EH (cell line): ENCODE measurements at regions not wholly inside any gene's neighbourhood (a gene's known extent, or its start where the extent isn't known, plus 50 kb on each side); places are given as distances from the start of the nearest gene placed in this dataset.
"Not testable (repeated sequence)": the region's sequence is repeated elsewhere in the genome, so short reads cannot be mapped to it uniquely, and the experiment has no call there.

Source experiments
- DNase-seq: peaks from one replicate; pipeline ENCODE4 v3.0.0-alpha.2; 2015; ENCODE audit warnings: low read depth

DNA sequence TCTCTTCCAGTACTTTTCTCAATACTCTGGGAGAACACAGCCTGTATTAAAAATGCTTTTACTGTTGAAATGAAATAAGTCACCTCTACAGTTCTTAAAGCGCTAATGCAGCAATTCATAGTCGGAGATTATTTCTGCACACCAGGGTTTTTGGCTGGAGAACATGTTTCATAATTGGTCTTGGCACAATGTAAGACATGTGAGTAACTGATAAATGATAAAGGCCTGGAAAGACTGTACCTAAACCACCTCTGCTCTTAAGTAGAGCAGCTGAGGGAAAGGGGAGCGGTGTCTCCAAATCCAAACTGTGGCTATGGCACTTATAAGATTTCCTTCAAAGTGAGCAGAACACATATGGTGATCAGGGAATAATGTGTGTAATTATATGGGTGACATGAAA lies 390.3 kb upstream of the MBL2 start:
- no peak for DNase-seq

- no peak for DNase-seq
Observed at GRCh38 chr10:53161231-53161630, 388.6 kb upstream of the MBL2 start.

DNA sequence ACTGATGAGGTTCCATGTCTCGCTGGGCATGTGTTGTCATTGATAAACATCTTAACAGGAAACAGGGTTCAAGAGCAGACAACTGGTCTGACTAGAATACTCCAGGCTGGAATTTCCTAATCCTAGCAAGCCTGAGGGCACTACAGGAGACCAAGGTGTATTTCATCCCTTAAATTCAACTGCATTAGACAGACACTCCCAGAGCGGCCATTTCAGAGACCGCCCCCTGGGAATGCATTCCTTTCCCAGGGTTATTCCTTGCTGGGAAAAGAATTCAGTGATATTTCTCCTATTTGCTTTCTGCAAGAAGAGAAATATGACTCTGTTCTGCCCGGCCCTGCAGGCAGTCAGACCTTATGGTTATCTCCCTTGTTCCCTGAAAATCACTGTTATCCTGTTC lies 383.1 kb upstream of the MBL2 start:
- not testable (repeated sequence) for DNase-seq

GRCh38 chr10:53153831-53154230 lies 381.2 kb upstream of the MBL2 start:
- no peak for DNase-seq

GRCh38 chr10:53140506-53140905 lies 367.9 kb upstream of the MBL2 start:
- peak; percentile 44 for DNase-seq

DNA sequence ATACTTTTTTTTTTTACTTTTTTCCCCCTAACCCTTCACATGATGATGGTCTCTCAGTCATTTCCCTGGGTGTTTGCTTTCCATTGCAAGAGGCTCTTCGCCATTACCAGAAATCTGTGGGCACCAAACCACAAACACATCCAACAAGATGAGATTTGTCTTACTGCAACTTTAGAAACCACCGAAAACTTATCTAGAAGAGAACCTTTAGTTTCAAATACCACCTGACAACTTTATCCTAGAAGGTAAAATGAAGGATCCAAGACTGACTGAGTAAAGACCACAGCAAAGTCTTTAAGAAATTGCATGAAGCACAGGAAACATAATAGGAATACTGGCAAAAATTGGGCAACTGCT lies 363.3 kb upstream of the MBL2 start:
- DNase-seq = no peak

GRCh38 chr10:53135213-53135896 lies 362.8 kb upstream of the MBL2 start:
- DNase-seq = no peak

DNA sequence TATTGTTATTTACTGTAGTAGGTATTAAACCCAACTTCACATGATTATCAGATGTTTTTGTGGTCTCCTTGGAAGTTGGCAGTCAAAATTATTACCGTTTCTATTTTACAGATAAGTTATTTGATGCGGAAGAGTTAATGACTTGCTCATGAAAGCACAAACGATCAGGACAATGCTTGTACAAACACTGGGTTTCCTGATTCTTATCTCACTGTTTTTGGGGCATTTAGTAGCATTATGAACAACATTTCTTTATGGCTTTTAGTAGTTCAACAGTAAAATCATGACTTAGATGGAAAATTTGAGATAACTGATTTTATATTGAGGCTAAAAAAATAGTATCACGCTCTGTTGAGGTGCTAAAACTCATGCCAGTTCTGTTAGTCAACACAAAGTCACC lies 361.5 kb upstream of the MBL2 start:
- DNase-seq = no peak

- DNase-seq = no peak
Observed at GRCh38 chr10:53130337-53130736, 357.8 kb upstream of the MBL2 start.

DNA sequence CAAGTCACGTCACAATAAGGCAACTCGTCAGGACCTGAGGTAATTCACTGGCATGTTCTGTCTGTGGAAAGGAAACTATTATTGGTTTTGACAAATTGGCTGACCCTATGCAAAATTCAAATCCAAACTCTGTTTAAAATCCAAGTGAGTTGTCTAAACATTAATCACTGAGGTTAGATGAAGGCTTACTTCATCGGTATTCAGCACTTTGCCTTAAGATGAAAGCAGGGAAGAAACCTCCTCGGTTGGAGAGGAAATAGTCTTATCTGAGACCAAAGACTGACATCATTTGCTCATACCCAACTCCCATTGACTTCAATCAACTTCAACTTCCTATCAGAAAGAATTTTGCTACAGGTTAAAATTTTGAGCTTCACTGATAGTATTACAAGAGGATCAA lies 355.1 kb upstream of the MBL2 start:
- DNase-seq = no peak

GRCh38 chr10:53123311-53123710 lies 350.7 kb upstream of the MBL2 start:
- DNase-seq = peak; percentile 14

GRCh38 chr10:53122281-53122680 lies 349.7 kb upstream of the MBL2 start:
- DNase-seq = no peak

- no peak for DNase-seq
Observed at GRCh38 chr10:53115660-53116059, 343.1 kb upstream of the MBL2 start.

DNA sequence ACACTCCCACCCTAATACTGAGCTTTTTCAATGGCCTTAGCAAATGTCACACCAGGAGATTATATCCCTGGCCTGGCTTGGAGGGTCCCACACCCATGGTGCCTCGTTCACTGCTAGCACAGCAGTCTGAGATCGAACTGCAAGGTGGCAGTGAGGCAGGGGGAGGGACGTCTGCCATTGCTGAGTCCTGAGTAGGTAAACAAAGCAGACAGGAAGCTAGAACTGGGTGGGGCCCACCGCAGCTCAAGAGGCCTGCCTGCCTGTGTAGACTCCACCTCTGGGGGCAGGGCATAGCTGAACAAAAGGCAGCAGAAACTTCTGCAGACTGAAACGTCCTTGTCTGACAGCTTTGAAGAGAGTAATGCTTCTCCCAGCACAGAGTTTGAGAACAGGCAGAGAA lies 338.9 kb upstream of the MBL2 start:
- DNase-seq = no peak

- no peak for DNase-seq
Observed at GRCh38 chr10:53109320-53109719, 336.7 kb upstream of the MBL2 start.

GRCh38 chr10:53108317-53108934 lies 335.8 kb upstream of the MBL2 start:
- DNase-seq = no peak

DNA sequence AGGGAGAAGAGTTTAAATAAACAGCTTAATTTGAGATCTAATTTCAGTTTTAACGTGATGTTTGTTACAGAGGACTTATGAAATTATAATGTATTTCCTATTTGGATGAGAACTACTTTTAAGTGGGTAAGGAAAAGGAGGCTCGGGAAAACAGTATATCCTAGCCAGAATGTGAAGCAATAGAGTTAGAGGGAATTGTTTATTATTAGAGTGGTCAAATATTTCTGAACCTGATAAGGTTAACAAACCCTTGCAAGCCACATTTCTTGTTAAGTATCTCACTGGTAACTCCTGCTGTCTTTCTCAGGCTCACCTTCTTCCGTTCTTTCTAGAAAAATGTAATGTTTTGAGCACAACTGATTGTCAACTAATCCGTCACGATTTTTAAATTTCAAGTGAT lies 335.1 kb upstream of the MBL2 start:
- no peak for DNase-seq

- DNase-seq = no peak
Observed at GRCh38 chr10:53102424-53102823, 329.8 kb upstream of the MBL2 start.

DNA sequence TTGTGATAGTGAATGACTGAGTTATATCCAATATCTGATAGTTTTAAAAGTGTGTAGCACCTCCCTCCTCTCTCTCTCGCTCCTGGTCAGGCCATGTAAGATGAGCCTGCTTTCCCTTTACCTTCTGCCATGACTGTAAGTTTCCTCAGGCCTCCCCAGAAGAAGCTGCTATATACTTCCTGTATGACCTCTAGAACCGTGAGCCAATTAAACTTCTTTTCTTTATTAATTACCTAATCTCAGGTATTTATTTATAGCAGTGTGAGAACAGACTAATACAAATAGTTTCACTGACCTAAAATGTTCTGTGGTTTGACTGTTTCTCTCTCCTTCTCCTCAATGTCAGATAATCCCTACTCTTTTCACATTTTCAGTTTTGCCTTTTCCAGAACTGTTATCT lies 321.3 kb upstream of the MBL2 start:
- DNase-seq = no peak

DNA sequence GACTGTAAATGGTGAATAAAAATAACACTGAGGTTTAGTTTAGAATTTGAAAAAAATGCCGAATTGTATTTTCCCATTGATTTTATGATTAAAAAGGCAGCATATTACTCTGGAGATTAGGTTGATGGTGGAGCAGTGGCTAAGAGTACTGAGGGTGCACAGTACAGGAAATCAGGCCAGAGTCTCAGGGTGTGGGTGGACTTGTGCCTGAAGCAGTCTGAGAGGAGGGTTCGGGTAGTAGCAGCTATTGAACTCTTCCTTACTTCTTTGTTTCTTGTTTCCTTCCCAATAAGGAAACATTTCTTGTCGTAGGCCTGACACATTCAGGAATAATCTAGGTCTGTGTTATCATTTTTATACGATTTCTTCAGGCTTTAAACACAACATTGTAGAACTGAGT lies 319.0 kb upstream of the MBL2 start:
- no peak for DNase-seq

GRCh38 chr10:53088961-53089360 lies 316.4 kb upstream of the MBL2 start:
- DNase-seq = no peak

DNA sequence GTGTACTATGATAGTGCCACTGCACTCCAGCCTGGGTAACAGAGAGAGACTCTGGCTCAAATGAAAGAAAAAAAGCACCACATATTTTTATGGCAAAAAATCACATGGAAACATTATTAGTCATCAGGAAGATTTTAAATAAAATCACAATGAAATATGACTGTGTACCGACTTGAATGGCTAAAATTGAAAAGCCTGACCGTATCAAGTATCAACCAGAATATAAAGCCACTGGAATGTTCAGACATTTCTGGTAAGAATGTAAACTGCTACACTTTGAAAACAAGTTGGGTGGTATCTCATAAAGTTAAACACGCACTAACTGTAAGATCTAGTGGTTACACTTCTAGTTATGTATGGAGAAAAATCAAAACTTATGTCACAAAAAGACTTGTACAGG lies 306.7 kb upstream of the MBL2 start:
- no peak for DNase-seq

DNA sequence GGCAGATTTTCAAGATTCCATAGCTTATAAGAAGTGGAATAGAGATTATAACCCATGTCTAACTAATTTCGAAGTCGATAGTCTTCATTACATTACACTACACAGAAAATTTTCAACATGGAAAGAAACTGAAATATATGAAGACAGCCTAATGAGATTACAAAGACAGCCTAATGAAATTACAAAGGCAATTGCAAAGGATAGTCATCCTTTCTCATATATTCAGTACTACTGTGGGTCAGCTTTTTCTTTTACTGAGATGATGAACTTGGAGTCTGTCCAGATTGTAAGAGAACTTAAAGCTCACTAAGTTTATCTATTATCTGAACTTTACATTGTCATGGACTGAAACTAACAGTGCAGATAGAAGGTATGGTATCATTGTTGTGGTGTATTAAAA lies 304.4 kb upstream of the MBL2 start:
- no peak for DNase-seq

GRCh38 chr10:53075469-53075868 lies 302.9 kb upstream of the MBL2 start:
- DNase-seq = no peak
